HG03025 (cell line): ENCODE measurements at regions not wholly inside any gene's neighbourhood (a gene's known extent, or its start where the extent isn't known, plus 50 kb on each side); places are given as distances from the start of the nearest gene placed in this dataset.
A peak's percentile ranks its signal among the peaks of the same experiment; 100 is the strongest.
"Not testable (repeated sequence)": the region's sequence is repeated elsewhere in the genome, so short reads cannot be mapped to it uniquely, and the experiment has no call there.

ENCODE experiments used
- ATAC-seq: cut with Tn5 transposase; IDR thresholded peaks from one replicate; pipeline ENCODE4 v1.9.1; 2021; ENCODE audit warnings: mild to moderate bottlenecking, moderate library complexity; ENCODE audit not compliant: unreplicated experiment, low FRiP score

DNA sequence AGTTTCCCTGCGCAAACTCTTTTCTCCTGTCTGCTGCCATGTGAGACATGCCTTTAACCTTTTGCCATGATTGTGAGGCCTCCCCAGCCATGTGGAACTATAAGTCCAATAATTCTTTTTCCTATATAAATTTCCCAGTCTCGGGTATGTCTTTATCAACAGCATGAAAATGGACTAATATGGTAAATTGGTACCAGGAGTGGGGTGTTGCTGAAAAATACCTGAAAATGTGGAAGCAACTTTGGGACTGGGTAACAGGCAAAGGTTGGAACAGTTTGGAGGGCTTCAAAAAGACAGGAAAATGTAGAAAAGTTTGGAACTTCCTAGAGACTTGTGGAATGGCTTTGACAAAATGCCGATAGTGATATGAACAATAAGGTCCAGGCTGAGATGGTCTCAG is 578.9 kb upstream of the CYLC2 start:
- not testable (repeated sequence) for ATAC-seq

DNA sequence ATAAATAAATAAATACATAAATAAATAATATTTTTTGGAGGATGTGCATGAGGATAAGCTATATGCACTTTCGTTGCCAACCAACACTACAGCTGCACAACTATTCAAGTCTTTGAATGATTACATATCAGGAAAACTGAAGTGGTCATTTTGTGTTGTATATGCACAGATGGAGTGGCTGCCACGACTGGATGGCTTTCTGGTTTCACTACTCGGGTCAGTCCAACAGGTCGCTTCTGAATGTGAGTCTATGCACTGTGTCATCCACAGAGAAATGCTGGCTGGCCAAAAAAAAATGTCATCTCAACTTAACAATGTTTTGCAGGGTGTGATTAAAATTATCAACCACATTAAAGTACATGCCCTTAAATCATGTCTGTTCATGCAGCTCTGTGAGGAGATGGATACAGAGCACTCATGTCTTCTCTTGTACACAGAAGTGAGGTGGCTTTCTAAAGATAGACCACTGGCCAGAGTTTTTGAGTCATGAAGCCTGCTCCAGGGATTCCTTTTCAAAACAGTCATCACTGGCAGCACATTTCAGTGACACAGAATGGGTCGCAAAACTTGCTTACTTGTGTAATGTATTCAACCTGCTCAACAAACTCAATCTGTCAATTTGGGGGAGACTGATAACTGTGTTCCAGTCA is 589.8 kb upstream of the CYLC2 start:
- ATAC-seq = no peak

DNA sequence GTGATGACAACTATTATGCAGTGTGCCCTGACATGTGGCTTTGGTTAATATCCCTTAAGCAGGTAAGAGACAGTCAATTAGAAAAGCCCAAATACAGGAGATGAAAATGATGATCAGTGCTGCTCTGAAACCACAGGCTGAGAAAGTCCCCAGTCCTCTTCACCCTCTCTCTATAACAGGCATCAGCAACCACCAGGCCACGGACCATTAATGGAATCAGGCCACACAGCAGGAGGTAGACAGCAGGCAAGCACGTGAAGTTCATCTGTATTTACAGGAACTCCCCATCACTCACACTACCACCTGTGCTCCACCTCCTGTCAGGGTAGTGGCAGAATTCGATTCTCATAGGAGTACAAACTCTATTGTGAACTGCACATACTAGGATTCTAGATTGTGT is 591.6 kb upstream of the CYLC2 start:
- ATAC-seq = no peak

DNA sequence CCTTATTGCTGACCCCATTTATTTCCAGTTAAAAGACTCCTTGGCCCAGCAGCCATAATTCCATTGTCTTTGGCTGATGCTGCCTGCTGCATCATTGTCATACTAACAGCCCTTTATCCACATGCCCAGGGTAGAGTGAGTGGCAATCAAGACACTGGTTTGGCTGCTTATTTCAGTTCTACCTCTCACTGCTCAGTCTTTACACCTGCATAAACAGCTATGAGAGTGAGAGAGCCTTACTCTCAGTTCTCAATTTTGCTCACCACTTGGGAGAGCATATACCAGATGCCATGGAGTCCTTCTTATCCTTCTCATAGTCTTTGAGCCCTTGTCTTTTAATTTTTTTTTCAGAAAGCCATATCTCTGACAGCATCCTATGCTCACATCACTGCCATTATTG is 596.9 kb upstream of the CYLC2 start:
- peak; percentile 53 for ATAC-seq

DNA sequence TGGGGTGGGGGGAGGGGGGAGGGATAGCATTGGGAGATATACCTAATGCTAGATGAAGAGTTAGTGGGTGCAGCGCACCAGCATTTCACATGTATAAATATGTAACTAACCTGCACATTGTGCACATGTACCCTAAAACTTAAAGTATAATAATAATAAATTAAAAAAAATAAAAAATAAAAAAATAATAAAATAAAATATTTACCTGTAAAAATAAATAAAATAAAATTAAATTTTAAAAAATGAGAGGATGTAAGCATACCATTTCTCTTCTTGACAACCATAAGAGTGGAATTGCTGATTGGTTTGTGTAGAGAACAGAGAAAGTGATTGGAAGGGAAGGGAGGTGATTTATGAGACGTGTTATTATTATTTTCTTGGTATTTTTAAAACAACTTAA is 609.5 kb upstream of the CYLC2 start:
- not testable (repeated sequence) for ATAC-seq

DNA sequence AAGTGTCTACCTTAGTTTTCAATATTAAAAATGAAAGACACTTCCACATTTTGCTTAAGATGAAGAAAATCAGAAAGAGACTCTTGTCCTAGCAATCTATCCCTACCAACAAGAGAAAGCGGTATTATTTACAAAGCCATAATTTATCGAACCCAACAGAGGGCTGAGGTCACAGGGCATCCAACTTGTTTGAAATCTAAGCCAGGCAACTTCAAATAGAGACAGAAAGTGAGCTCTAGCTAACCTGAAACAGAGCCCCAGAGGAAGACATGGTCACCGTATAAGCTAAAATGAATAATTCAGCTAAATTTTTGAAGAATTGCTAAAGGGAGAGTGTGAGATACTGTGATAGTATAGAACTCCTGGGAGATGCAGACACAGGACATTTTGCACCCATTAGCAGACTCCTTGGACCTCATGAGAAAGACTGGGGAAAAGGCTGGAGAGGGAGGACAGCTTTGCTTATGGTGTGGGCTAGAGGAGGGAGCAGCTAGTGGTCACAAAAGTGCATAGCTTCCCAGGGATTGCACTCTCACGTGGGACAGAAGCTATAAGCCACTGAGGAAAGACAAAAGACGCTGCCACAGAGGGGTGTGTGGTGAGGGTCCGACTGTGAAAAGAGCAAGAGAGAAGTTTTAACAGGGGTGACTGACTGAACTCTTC is 624.2 kb upstream of the GRIN3A start:
- no peak for ATAC-seq

DNA sequence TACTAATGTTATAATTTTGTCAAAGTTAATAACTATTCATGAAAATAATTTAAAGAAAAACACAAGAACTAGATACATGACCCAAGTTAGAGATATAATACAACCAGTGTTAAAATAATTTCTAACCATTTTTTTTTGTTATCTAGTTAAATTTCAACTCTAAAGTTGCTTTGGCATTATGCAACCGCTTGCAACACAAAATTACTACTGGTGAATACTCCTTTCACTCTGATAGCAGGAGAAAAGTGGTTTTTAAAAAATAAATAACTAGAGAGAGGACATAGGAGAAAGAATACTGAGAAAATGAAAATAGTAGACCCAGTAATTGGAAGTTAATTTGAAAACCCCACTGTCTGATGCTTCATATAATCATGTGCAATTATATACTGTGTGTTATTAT is 622.4 kb upstream of the GRIN3A start:
- ATAC-seq = no peak

DNA sequence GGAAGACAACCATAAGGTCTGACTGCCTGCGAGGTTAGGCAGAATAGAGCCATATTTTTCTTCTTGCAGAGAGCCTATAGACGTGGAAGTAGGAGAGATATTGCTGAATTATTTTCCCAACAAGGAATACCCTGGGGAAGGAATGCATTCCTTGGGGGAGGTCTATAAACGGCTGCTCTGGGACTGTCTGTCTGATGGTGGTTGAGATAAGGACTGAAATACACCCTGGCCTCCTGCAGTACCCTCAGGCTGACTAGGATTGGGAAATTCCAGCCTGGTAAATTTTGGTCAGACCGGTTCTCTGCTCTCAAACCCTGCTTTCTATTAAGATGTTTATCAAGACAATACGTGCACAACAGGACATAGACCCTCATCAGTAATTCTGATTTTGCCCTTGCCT is 617.5 kb upstream of the GRIN3A start:
- ATAC-seq = no peak

DNA sequence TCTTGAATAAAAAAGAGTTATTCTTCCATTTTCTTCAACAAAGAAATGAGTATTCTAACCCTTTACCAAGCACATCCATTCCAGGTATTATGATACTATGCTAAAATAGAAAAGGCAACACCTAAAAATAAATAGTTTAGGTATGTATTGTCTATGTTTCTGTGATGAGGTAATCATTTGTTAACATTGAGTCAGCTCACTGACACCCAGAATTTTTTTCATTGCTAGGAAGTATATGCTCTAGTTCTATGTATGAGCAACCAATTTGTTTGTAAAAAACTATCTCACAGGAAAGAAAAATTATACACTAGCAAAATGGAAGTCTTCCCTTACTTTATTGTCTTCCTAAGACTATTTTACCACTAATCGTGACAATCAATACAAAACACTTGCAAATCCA is 615.6 kb upstream of the GRIN3A start:
- ATAC-seq = no peak

DNA sequence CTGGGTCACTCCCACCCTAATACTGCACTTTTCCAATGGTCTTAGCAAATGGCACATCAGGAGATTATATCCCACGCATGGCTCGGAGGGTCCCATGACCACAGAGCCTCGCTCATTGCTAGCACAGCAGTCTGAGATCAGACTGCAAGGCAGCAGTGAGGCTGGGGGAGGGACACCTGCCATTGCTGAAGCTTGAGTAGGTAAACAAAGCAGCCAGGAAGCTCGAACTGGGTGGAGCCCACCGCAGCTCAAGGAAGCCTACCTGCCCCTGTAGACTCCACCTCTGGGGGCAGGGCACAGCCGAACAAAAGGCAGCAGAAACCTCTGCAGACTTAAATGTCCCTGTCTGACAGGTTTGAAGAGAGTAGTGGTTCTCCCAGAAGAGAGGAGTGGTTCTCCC is 599.0 kb upstream of the GRIN3A start:
- ATAC-seq = not testable (repeated sequence)

DNA sequence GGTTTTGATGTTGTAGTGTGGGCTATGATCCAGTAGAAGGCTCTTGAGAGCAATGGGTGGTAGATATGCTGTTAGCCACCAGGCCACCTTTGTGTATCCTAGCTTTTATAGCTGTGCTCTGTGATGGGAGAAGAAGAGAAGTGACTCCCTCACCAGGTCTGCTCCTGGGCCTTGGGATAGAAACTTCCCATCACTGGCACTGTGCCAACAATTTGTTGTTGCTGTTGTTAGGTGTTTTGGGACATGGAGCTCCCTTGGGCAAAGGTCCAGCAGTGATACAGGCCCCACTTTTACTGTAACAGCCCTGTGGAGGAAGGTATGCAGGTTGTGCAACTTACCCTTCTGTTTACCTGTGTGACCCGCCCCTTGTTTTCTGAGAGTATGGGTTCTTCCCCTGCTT is 570.9 kb upstream of the GRIN3A start:
- ATAC-seq = no peak

DNA sequence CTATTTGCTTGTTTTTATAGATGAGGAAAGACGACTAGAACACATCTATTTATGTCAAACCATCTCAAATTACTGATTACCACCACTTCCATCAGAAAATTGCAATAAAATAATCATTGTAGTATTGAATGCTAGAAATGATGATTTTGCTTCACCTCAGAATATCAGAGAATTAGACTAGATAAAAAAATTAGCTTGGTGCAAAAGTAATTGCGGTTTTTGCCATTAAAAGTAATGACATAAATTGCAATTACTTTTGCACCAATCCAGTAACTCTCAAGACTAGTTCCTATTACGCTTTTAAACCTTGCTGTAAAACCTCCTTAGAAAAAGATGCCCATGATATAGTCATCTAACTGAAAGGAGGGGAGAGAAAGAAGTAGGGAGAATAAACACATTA is 556.7 kb upstream of the GRIN3A start:
- ATAC-seq = no peak

DNA sequence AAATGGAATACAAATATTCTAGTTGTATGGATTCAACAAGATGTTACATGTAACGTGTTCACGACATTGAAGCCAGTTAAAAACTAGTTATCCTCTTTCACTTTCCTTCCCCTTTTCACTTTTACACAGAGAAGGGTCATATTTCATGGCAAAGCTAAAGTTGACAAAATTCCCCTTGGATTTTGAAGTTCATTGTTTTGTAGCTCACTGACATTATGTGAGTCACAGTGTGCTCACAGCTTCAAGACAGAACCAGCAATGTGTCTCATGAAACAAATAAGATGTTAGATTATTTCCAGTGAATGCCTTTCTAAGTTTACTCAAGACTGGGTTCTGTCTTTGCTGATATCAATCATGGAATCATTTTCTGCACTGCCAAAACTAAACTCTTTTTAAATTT is 535.5 kb upstream of the GRIN3A start:
- ATAC-seq = no peak

DNA sequence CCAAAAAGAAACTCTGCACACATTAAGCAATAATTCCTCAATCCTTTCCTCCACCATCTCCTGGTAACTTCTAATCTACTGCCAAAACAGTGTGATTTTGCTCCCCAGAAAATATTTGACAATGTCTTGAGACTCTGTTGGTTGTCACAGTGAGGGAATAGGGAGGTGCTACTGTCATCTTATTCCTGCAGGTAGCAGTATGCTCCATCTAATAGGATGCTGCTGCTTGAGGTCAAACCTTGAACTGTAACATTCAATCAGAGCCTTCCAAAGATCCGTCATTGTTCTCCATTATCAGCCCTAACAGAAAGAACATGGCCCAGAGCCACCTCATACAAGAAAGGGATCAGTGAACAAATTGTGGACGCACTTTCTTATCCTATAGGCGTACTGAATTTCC is 514.7 kb upstream of the GRIN3A start:
- ATAC-seq = no peak

DNA sequence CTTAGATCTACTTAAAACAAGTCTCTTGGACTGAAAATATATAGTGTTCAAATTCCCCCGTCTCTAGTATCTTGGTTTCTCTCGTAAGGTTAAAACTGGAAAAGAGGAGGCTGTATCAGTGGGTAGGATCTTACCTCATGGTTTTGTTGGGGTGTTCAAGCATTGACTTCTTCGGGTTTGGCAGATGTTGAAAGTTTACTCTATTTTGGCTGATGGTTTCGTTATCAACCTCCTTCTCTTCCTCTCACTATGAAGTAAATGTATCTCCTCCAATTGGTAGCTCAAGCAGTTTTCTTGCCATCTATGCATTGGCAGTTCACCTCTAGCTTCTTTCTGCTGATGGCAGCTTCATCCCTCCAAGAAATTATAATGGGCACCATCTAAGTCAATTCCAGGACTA is 506.5 kb upstream of the GRIN3A start:
- no peak for ATAC-seq

DNA sequence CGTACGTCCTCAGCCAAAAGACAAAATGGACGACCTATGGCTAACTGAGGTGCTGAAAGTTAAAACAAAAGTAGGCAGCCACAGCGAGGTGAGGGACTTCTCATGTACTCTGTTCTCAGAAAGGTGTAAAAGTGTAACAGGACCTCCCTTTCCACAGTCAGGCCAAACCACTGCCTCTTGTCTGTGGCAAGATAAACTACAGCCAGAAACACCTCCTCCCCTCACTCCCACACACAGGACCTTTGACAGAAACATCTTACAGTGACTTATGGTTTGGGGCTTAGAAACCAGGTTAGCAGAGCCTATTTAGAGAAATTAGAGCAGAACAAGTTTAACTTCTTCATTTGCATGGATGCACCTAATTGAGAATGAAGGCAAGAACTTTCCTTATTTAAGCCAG is 499.1 kb upstream of the GRIN3A start:
- ATAC-seq = no peak

DNA sequence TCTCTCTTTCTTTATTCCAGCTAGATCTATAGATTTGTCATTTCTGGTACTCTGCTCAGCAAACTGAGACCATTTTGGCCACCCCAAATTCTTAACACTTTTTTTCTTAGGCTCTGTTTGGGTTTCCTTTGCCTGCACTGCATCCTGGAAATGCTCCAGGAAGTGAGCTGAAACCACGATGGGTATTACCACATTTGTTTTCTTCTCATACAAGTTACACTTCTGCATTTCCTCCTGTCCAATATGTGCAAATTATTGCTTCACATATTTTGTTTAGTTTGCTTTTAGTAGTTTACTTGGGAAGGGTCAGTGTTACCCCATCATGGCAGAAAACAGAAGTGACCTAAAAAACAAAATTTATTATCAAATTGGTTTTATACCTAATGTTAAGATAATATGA is 498.6 kb upstream of the GRIN3A start:
- ATAC-seq = no peak

DNA sequence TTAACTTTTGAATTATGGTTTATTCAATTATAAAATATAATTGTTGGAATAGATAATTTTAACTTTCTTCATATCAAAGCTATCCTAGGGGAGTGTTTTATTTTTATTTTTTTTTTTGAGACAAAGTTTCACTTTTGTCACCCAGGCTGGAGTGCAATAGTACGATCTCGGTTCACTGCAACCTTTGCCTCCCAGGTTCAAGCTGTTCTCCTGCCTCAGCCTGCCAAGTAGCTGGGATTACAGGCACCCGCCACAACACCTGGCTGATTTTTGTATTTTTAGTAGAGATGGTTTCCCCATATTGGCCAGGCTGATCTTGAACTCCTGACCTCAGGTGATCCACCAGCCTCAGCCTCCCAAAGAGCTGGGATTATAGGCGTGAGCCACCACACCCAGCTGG is 489.0 kb upstream of the GRIN3A start:
- not testable (repeated sequence) for ATAC-seq

DNA sequence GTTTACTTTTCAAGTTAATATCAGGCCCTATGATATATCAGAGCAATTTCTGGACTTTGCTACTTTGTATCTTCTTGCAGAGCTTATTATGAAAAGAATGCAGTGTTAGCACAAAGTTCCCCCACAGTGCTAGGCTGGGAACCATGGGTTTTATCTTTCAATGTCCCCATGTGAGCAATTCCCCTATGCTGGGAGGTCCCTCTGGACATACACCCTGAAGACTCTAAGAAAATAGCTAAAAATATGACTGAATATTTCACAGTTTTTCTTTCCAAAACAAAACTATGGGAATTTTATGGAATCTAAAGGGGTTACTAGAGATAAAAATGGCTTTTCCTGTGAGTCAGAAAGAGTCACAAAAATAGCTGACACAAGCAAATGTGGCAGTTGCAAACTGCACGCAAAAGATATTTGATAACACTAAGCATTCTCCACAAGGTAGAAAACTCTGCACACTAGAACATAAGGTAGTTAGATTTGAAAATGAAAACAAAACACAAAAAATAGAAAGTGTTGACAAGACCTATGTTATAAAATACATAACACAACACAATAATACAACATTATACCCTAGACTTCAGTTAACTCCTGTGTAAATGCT is 487.5 kb upstream of the GRIN3A start:
- ATAC-seq = no peak

DNA sequence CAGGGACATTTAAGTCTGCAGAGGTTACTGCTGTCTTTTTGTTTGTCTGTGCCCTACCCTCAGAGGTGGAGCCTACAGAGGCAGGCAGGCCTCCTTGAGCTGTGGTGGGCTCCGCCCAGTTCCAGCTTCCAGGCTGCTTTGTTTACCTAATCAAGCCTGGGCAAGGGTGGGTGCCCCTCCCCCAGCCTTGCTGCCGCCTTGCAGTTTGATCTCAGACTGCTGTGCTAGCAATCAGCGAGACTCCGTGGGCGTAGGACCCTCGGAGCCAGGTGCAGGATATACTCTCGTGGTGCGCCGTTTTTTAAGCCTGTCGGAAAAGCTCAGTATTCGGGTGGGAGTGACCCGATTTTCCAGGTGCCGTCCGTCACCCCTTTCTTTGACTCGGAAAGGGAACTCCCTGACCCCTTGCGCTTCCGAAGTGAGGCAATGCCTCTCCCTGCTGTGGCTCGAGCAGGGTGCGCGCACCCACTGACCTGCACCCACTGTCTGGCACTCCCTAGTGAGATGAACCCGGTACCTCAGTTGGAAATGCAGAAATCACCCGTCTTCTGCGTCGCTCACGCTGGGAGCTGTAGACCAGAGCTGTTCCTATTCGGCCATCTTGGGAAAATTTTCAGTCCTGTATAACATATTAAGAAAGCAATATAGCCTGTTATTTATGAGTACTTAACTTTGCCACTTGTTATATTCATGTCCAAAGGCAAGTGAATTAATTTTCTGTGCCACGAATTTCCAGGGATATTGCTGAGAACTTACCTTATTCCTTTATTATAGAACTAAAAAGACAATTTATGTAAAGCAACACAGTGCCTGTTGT is 485.1 kb upstream of the GRIN3A start:
- ATAC-seq = not testable (repeated sequence)

DNA sequence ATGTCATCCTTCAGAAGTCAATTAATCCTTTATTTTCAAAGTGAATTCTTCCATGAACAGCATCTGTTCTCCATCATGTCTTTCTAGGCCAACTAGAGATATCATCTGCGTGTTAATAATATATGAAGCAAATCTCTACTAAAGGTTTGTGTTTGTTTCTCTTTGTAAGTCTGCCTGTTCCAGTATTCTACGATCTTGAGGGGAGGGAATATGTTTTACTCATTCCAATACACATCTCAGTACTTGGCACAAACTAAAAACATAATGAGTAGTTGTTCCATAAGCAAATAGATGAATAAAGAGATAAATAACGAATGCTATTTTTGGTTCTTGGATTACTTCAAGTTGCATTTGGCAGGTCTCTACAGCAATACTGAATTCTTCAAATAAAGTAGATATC is 470.7 kb upstream of the GRIN3A start:
- no peak for ATAC-seq
